ENCODE measurements at regions not wholly inside any gene's neighbourhood (a gene's known extent, or its start where the extent isn't known, plus 50 kb on each side); places are given as distances from the start of the nearest gene placed in this dataset.

GRCh38 chr5:56384186-56384585, 151.1 kb upstream of the ANKRD55 start:
- H3K36me3 Mint-ChIP-seq = no peaks in the 10 kb centered on the region
- Histone ChIP-seq H3K4me2 (replicated peaks; ENCODE audit: extremely low read depth, low read length, poor library complexity, severe bottlenecking) (no peak overlapping the region), H4K20me1 (ENCODE audit: insufficient read depth, low read length) (no peaks in the 10 kb centered on the region), H3K4me1 (ENCODE audit: control insufficient read depth in 1 of 2, insufficient read depth in 2 of 2, low read length in 2 of 2) (peaks cover 13 to 20% of the 10 kb centered on the region in 2 donors), H3K9ac (ENCODE audit: insufficient read depth, low read length, poor library complexity, severe bottlenecking) (no peak overlapping the region), H2AFZ (ENCODE audit: insufficient read depth, low read depth, low read length, poor library complexity, severe bottlenecking) (no peak overlapping the region), H3K4me3 (replicated peaks in 1 of 3; ENCODE audit: low read depth in 2 of 3, low read length in 3 of 3) (no peak overlapping the region), H3K79me2 (ENCODE audit: insufficient read depth, low read length) (no peaks in the 10 kb centered on the region), H3K27me3 (ENCODE audit: control insufficient read depth in 2 of 2, insufficient read depth in 2 of 2, low read length in 2 of 2) (no peaks in the 10 kb centered on the region), H3K9me3 (replicated peaks in 1 of 2; ENCODE audit: control insufficient read depth in 1 of 2, insufficient read depth in 1 of 2, low read length in 2 of 2) (no peaks in the 10 kb centered on the region), H3K27ac (ENCODE audit: low read depth in 1 of 2, low read length in 2 of 2) (no peak overlapping the region), H3K36me3 (replicated peaks in 1 of 2; ENCODE audit: control insufficient read depth in 1 of 2, insufficient read depth in 2 of 2, low read length in 2 of 2) (no peaks in the 10 kb centered on the region)
- no peak overlapping the region for H3K27ac Mint-ChIP-seq
- H3K4me1 Mint-ChIP-seq = peaks cover 14% of the 10 kb centered on the region
- intact Hi-C loops (cut with micrococcal nuclease) = no loop called here
- peaks cover 0 to 2% (median 0%) of the 10 kb centered on the region in 3 donors for H3K27me3 Mint-ChIP-seq (ENCODE audit: low read depth in 3 of 3)
- WGBS (ENCODE audit: insufficient coverage) = 71% methylated on average over 4 of the region's 12 CpGs
- H3K4me3 Mint-ChIP-seq = no peak overlapping the region
- peaks cover 0 to 6% (median 2%) of the 10 kb centered on the region in 7 donors for H3K9me3 Mint-ChIP-seq
- no peak for DNase-seq
- no peak for TF ChIP-seq CTCF (IDR thresholded peaks at IDR 0.05)

GRCh38 chr5:56383761-56384160, 150.6 kb upstream of the ANKRD55 start:
- Mint-ChIP-seq H3K36me3 (no peaks in the 10 kb centered on the region), H3K4me3 (no peak overlapping the region), H3K9me3 (peaks cover 0 to 6% (median 2%) of the 10 kb centered on the region in 7 donors), H3K27me3 (ENCODE audit: low read depth in 3 of 3) (peaks cover 0 to 2% (median 0%) of the 10 kb centered on the region in 3 donors), H3K4me1 (peaks cover 14% of the 10 kb centered on the region), H3K27ac (no peak overlapping the region)
- intact Hi-C loops (cut with micrococcal nuclease) = no loop called here
- no peak overlapping the region for H3K4me3 ChIP-seq (replicated peaks in 1 of 3; ENCODE audit: low read depth in 2 of 3, low read length in 3 of 3)
- peaks cover 13 to 20% of the 10 kb centered on the region in 2 donors for H3K4me1 ChIP-seq (ENCODE audit: control insufficient read depth in 1 of 2, insufficient read depth in 2 of 2, low read length in 2 of 2)
- no peak overlapping the region for H3K4me2 ChIP-seq (replicated peaks; ENCODE audit: extremely low read depth, low read length, poor library complexity, severe bottlenecking)
- H3K27me3 ChIP-seq (ENCODE audit: control insufficient read depth in 2 of 2, insufficient read depth in 2 of 2, low read length in 2 of 2) = no peaks in the 10 kb centered on the region
- H4K20me1 ChIP-seq (ENCODE audit: insufficient read depth, low read length) = no peaks in the 10 kb centered on the region
- no peak for TF ChIP-seq CTCF (IDR thresholded peaks at IDR 0.05)
- WGBS (ENCODE audit: insufficient coverage) = 96% methylated on average over 4 of the region's 10 CpGs
- H3K27ac ChIP-seq (ENCODE audit: low read depth in 1 of 2, low read length in 2 of 2) = no peak overlapping the region
- H2AFZ ChIP-seq (ENCODE audit: insufficient read depth, low read depth, low read length, poor library complexity, severe bottlenecking) = no peak overlapping the region
- no peaks in the 10 kb centered on the region for H3K9me3 ChIP-seq (replicated peaks in 1 of 2; ENCODE audit: control insufficient read depth in 1 of 2, insufficient read depth in 1 of 2, low read length in 2 of 2)
- H3K36me3 ChIP-seq (replicated peaks in 1 of 2; ENCODE audit: control insufficient read depth in 1 of 2, insufficient read depth in 2 of 2, low read length in 2 of 2) = no peaks in the 10 kb centered on the region
- no peak for DNase-seq
- no peak overlapping the region for H3K9ac ChIP-seq (ENCODE audit: insufficient read depth, low read length, poor library complexity, severe bottlenecking)
- no peaks in the 10 kb centered on the region for H3K79me2 ChIP-seq (ENCODE audit: insufficient read depth, low read length)
